CD4-positive, CD25-positive, alpha-beta regulatory T cell (primary cell): ENCODE measurements at regions not wholly inside any gene's neighbourhood (a gene's known extent, or its start where the extent isn't known, plus 50 kb on each side); places are given as distances from the start of the nearest gene placed in this dataset.

Source experiments
- ATAC-seq, 2 donors: fragments of 150-1000 bp; cut with Tn5 transposase; one replicate each; pipeline ENCODE4 v1.10.0; 2021; ENCODE audit warnings: low read depth in 2 of 2, moderate number of reproducible peaks in 2 of 2, moderate library complexity in 1 of 2
- DNase-seq, 3 donors: peaks; one replicate each; pipeline versions ENCODE4 v3.0.0 to v3.0.0-alpha.2; 2012 to 2022; ENCODE audit warnings: mixed read lengths in 1 of 3
- H3K27ac ChIP-seq: one replicate; pipeline ENCODE4 v1.7.0; 2013; ENCODE audit warnings: mild to moderate bottlenecking, low read length; ENCODE audit not compliant: insufficient read depth, poor library complexity, severe bottlenecking
- H3K27me3 ChIP-seq: one replicate; pipeline ENCODE4 v1.7.0; 2013; ENCODE audit warnings: low read length; ENCODE audit not compliant: control insufficient read depth, insufficient read depth
- H3K36me3 ChIP-seq: one replicate; pipeline ENCODE4 v1.7.0; 2013; ENCODE audit warnings: mild to moderate bottlenecking, low read length, moderate library complexity; ENCODE audit not compliant: control insufficient read depth, insufficient read depth
- H3K4me1 ChIP-seq: 2 replicates; pipeline ENCODE4 v1.7.0; 2013; ENCODE audit warnings: mild to moderate bottlenecking, low read length; ENCODE audit not compliant: insufficient read depth, control insufficient read depth, poor library complexity, severe bottlenecking
- H3K4me3 ChIP-seq: one replicate; pipeline ENCODE4 v1.7.0; 2013; ENCODE audit warnings: low read depth, mild to moderate bottlenecking, low read length, moderate library complexity
- H3K9me3 ChIP-seq, 2 experiments: 1 replicate in 1 of 2; 2 replicates in 1 of 2; pipeline ENCODE4 v1.7.0; 2013; ENCODE audit warnings: low read length in 2 of 2, mild to moderate bottlenecking in 1 of 2, moderate library complexity in 1 of 2; ENCODE audit not compliant: control insufficient read depth in 2 of 2
- H3K27ac Mint-ChIP-seq, 3 donors: one replicate each; pipeline ENCODE4 v1.8.0; 2020 to 2022; ENCODE audit warnings: mild to moderate bottlenecking in 3 of 3, mixed read lengths in 3 of 3, moderate library complexity in 2 of 3
- H3K27me3 Mint-ChIP-seq: one replicate; pipeline ENCODE4 v1.8.0; 2022; ENCODE audit warnings: mild to moderate bottlenecking, mixed read lengths
- H3K36me3 Mint-ChIP-seq: one replicate; pipeline ENCODE4 v1.8.0; 2020; ENCODE audit warnings: mixed read lengths
- H3K4me1 Mint-ChIP-seq, 4 donors: one replicate each; pipeline ENCODE4 v1.8.0; 2020 to 2022; ENCODE audit warnings: mixed read lengths in 4 of 4, mild to moderate bottlenecking in 1 of 4
- H3K4me3 Mint-ChIP-seq, 4 donors: one replicate each; pipeline ENCODE4 v1.8.0; 2020 to 2022; ENCODE audit warnings: mild to moderate bottlenecking in 4 of 4, mixed read lengths in 4 of 4, moderate library complexity in 3 of 4
- H3K9me3 Mint-ChIP-seq, 7 donors: one replicate each; pipeline ENCODE4 v1.8.0; 2020 to 2022; ENCODE audit warnings: mixed read lengths in 7 of 7, mild to moderate bottlenecking in 3 of 7, moderate library complexity in 2 of 7

DNA sequence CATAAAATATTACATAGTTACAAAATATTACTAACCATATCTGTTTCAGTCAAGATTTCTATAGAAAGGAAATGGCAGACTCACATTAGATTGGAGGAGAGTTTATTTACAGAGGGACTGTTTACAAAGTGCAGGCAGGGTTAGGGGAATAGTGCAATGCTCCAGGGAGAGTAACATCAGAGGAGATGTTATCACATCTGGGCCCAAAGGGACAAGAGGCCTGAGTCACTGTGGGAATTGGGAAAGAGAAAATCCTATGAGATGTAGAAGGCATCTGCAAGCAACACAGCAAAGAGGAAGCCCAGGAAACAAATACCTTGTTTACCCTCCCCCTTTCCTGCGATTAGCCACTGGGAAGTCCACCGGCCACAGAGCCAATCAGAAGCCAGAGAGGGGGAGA is 227.3 kb upstream of the TANK start:
- no peak for DNase-seq

DNA sequence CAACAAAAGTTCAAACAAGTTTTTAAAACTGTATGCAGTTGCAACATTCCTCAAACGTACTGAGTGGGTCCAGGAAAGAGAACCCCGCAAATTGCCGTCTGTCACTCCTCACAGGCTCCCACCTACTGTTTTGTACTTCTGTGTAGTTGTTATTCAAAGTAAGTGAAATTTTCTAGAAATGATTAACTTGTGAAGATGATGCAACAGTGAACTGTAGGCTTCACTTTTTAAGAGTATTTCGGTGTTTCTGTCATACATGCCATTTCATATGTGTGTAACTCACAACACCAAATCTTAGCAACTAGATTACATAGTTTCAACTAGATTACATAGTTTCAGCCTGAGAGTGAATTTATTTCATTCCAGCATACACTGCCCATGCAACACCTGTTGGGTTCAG is 226.0 kb upstream of the TANK start:
- no peak overlapping the region for H3K27ac Mint-ChIP-seq
- no peak overlapping the region for H3K27ac ChIP-seq
- no peak for ATAC-seq

More for the DNA sequence above, 227.3 kb upstream of the TANK start:
- Histone ChIP-seq H3K27ac (no peak overlapping the region), H3K36me3 (no peaks in the 10 kb centered on the region), H3K9me3 (no peaks in the 10 kb centered on the region), H3K4me3 (no peak overlapping the region), H3K27me3 (peaks cover 7% of the 10 kb centered on the region), H3K4me1 (no peaks in the 10 kb centered on the region)
- no peaks in the 10 kb centered on the region for H3K36me3 Mint-ChIP-seq
- peaks cover 12% of the 10 kb centered on the region for H3K27me3 Mint-ChIP-seq
- no peak overlapping the region for H3K4me3 Mint-ChIP-seq
- ATAC-seq: no peak
- peaks cover 0 to 2% (median 0%) of the 10 kb centered on the region in 7 donors for H3K9me3 Mint-ChIP-seq
- no peak overlapping the region for H3K27ac Mint-ChIP-seq
- H3K4me1 Mint-ChIP-seq: no peaks in the 10 kb centered on the region

DNA sequence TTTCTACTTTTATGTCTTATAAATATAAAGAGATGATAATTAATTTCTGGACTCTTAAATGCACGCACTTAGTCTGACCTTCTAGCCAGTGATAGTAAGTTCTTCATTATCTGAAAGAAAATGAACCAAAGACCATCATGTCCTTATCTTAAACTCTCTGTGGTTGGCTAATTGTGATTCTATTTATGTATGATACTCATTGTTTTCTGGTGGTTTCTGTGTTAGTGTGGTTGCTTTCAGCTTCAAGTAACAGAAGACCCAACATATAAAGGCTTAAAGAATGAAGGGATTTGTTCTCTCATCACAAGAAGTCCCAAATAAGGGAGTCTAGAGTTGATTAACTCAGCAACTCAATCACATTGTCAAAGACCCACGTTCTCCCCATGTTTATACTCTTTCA is 225.2 kb upstream of the TANK start:
- DNase-seq: no peak
- Mint-ChIP-seq H3K4me3 (no peak overlapping the region), H3K9me3 (peaks cover 0 to 2% (median 0%) of the 10 kb centered on the region in 7 donors), H3K27me3 (peaks cover 12% of the 10 kb centered on the region), H3K4me1 (peaks cover 0 to 8% (median 3%) of the 10 kb centered on the region in 4 donors), H3K27ac (no peak overlapping the region), H3K36me3 (no peaks in the 10 kb centered on the region)
- Histone ChIP-seq H3K4me3 (no peak overlapping the region), H3K27me3 (peaks cover 4% of the 10 kb centered on the region), H3K27ac (no peak overlapping the region), H3K9me3 (no peaks in the 10 kb centered on the region), H3K36me3 (no peaks in the 10 kb centered on the region), H3K4me1 (no peaks in the 10 kb centered on the region)
- ATAC-seq: no peak

More for the DNA sequence above, 226.0 kb upstream of the TANK start:
- Histone ChIP-seq H3K4me3 (no peak overlapping the region), H3K4me1 (no peaks in the 10 kb centered on the region), H3K36me3 (no peaks in the 10 kb centered on the region), H3K27me3 (peaks cover 7% of the 10 kb centered on the region), H3K9me3 (no peaks in the 10 kb centered on the region)
- Mint-ChIP-seq H3K4me3 (no peak overlapping the region), H3K27me3 (peaks cover 12% of the 10 kb centered on the region), H3K4me1 (peaks cover 0 to under 1% (median under 1%) of the 10 kb centered on the region in 4 donors), H3K36me3 (no peaks in the 10 kb centered on the region), H3K9me3 (peaks cover 0 to 2% (median 0%) of the 10 kb centered on the region in 7 donors)
- no peak for DNase-seq

DNA sequence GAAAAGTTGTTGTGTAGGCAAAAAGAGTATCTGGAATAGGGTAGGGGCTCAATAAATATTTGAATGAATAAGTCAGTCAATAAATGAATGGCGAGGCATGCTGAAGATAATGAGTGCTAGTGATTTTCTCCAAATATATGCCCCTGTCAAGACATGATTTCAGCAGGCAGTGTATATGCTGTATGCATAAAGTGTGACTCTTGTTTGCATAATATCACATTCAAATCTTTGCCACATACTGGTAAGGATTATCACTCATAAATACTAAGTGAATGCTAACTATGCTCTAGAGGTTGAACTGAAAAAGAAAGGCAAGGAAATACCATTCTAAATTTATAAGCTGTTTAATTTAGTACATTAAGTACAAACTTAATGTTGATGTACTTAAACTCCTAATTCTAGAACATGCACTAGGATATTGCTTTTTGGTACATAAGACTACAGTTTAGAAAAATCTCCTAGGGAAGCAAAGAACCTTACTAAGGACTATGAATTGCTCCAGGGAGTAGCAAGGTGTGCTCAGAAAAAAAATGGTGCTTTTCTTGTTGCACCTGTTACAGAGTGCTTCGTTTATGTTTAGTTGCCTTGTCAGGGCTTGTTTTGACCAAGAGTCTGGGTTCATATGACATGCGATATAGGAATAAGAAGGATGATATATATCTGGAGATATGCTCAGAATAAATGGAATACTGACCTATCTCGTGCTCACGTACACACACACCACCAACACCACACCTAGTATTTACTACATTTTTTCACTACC is 224.0 kb upstream of the TANK start:
- no peak for ATAC-seq
- Histone ChIP-seq H3K9me3 (no peaks in the 10 kb centered on the region), H3K4me3 (no peak overlapping the region), H3K36me3 (no peaks in the 10 kb centered on the region), H3K27ac (no peak overlapping the region), H3K27me3 (peaks cover 3% of the 10 kb centered on the region), H3K4me1 (no peaks in the 10 kb centered on the region)
- H3K27me3 Mint-ChIP-seq: peaks cover 12% of the 10 kb centered on the region
- H3K4me3 Mint-ChIP-seq: no peak overlapping the region
- peaks cover 0 to 2% (median 0%) of the 10 kb centered on the region in 7 donors for H3K9me3 Mint-ChIP-seq
- DNase-seq: no peak
- no peaks in the 10 kb centered on the region for H3K36me3 Mint-ChIP-seq
- H3K27ac Mint-ChIP-seq: no peak overlapping the region
- H3K4me1 Mint-ChIP-seq: peaks cover 0 to 19% (median 5%) of the 10 kb centered on the region in 4 donors

DNA sequence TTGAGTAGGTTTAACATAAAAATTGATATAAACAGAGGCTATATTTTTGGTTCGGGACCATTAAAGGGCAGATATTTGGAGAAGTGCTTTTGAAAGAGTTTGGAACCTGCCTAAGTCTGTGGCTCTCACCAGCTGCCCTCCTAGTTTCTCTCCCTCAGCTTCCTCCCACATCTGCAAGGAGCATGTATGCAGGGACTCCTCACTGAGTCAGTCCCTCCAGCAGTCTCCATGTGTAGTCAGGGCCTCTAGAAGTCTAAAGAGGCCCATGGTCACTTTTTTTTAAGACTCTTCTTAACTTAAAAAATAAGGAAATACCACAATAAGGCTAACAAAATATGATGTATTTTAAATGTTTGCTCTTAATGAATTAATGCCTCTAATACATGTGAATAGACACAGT is 220.0 kb upstream of the TANK start:
- H3K9me3 Mint-ChIP-seq: peaks cover 0 to 3% (median 0%) of the 10 kb centered on the region in 7 donors
- Histone ChIP-seq H3K4me1 (no peaks in the 10 kb centered on the region), H3K36me3 (no peaks in the 10 kb centered on the region), H3K27ac (no peak overlapping the region), H3K9me3 (no peaks in the 10 kb centered on the region), H3K27me3 (peaks cover 3% of the 10 kb centered on the region), H3K4me3 (no peak overlapping the region)
- H3K4me3 Mint-ChIP-seq: no peak overlapping the region
- ATAC-seq: no peak
- no peak for DNase-seq
- H3K27me3 Mint-ChIP-seq: no peaks in the 10 kb centered on the region
- peak overlapping the region in 1 of 3 donors; percentile 3 for H3K27ac Mint-ChIP-seq
- peaks cover 0 to 23% (median 6%) of the 10 kb centered on the region in 4 donors for H3K4me1 Mint-ChIP-seq
- no peaks in the 10 kb centered on the region for H3K36me3 Mint-ChIP-seq

DNA sequence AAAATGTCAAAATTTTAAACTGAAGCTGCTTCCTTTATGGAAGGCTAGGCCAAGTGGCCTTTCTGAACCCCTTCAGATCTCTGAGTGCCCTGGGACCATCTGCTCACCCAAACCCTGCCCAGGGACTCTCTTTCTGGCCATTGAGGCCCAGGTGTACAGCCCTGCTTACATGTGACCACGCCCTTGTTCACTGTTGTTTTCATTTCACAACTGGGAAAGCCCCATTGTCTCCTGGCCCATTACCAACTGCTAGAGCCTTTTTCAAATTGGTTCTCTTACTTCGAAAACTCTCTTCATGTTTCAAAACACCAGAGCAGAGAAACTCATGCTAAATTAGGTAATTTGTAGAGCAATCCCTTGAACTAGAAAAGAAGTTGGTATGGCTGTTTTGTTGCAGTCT is 219.5 kb upstream of the TANK start:
- H3K36me3 Mint-ChIP-seq: no peaks in the 10 kb centered on the region
- DNase-seq: peak in 1 of 3 donors; percentile 21

DNA sequence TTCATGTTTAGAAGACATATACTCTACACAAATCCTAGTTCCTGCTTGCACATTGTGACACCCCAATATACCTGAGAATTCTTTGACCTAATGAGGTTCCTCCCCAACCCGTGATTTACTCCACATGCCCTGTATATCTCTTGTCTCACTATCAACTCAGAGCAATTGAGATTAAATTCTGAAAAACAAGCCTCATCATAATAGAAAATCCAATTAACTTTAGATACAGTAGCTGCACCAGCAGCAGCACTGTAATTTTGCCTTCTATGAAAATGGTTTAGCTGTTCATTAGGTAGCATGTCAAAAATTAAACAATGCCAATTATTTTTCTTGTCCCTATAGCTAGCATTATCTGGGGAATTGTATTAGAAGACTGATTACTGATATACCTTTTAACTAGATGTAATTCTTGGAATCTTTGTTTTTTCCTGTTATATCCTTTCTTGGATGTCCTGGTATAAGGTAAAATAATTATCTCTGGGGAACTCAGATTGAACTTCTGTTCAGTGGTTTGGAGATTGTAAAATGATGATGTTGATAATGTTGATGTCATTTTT is 218.9 kb upstream of the TANK start:
- Mint-ChIP-seq H3K4me3 (no peak overlapping the region), H3K9me3 (peaks cover 0 to 3% (median 0%) of the 10 kb centered on the region in 7 donors), H3K27me3 (no peaks in the 10 kb centered on the region), H3K36me3 (no peaks in the 10 kb centered on the region), H3K27ac (peak overlapping the region in 1 of 3 donors; percentile 26), H3K4me1 (peaks cover 0 to 23% (median 6%) of the 10 kb centered on the region in 4 donors)
- DNase-seq (no peak), ATAC-seq (no peak)
- Histone ChIP-seq H3K27me3 (peaks cover 2% of the 10 kb centered on the region), H3K4me3 (no peak overlapping the region), H3K27ac (no peak overlapping the region), H3K36me3 (no peaks in the 10 kb centered on the region), H3K4me1 (no peaks in the 10 kb centered on the region), H3K9me3 (no peaks in the 10 kb centered on the region)

More for the DNA sequence above, 219.5 kb upstream of the TANK start:
- H3K27me3 Mint-ChIP-seq: no peaks in the 10 kb centered on the region
- Histone ChIP-seq H3K36me3 (no peaks in the 10 kb centered on the region), H3K27ac (no peak overlapping the region), H3K4me3 (no peak overlapping the region), H3K9me3 (no peaks in the 10 kb centered on the region), H3K27me3 (peaks cover 5% of the 10 kb centered on the region), H3K4me1 (no peaks in the 10 kb centered on the region)
- H3K4me1 Mint-ChIP-seq: peaks cover 0 to 23% (median 6%) of the 10 kb centered on the region in 4 donors
- H3K4me3 Mint-ChIP-seq: no peak overlapping the region
- peak overlapping the region in 1 of 3 donors; percentile 3 for H3K27ac Mint-ChIP-seq
- no peak for ATAC-seq
- peaks cover 0 to 3% (median 0%) of the 10 kb centered on the region in 7 donors for H3K9me3 Mint-ChIP-seq
